Activated B cell treated with CpG ODN at 0.5 μM for 24 hours (primary cell): ENCODE measurements at regions not wholly inside any gene's neighbourhood (a gene's known extent, or its start where the extent isn't known, plus 50 kb on each side); places are given as distances from the start of the nearest gene placed in this dataset.

ENCODE experiments used
- ATAC-seq: fragments of 200-7000 bp; cut with Tn5 transposase; one replicate; pipeline ENCODE4 v1.10.0; 2021; ENCODE audit warnings: low read depth, mild to moderate bottlenecking, moderate library complexity
- CTCF ChIA-PET: fragments of 350-600 bp; sonication (Branson Sonifier 250); formaldehyde crosslinking; loops from one replicate; lab custom pipeline; 2021; ENCODE audit warnings: antibody characterized with exemption; lab: Charles Lee
- POLR2A ChIA-PET: fragments of 350-600 bp; sonication (Branson Sonifier 250); formaldehyde crosslinking; loops from one replicate; lab custom pipeline; 2021; ENCODE audit warnings: antibody characterized with exemption; lab: Charles Lee
- DNase-seq: peaks from one replicate; pipeline ENCODE4 v3.0.0; 2022
- H3K27ac Mint-ChIP-seq: one replicate; pipeline ENCODE4 v1.8.0; 2020; ENCODE audit warnings: mixed read lengths
- H3K27me3 Mint-ChIP-seq: one replicate; pipeline ENCODE4 v1.8.0; 2021; ENCODE audit warnings: mixed read lengths
- H3K36me3 Mint-ChIP-seq: one replicate; pipeline ENCODE4 v1.8.0; 2021; ENCODE audit warnings: low read depth, mixed read lengths
- H3K4me1 Mint-ChIP-seq: one replicate; pipeline ENCODE4 v1.8.0; 2021; ENCODE audit warnings: mixed read lengths
- H3K4me3 Mint-ChIP-seq: one replicate; pipeline ENCODE4 v1.8.0; 2020; ENCODE audit warnings: mild to moderate bottlenecking, mixed read lengths
- H3K9me3 Mint-ChIP-seq: one replicate; pipeline ENCODE4 v1.8.0; 2020; ENCODE audit warnings: mixed read lengths
- intact Hi-C: fragments of 100-400 bp; cut with micrococcal nuclease; formaldehyde crosslinking; loops from one replicate; pipeline ENCODE4 v1.15.1; 2024
- TF ChIP-seq, protein P1 (sequence below): fragments of 200-600 bp; IDR thresholded peaks from one replicate; pipeline ENCODE4 v1.8.0; 2022; ENCODE audit warnings: antibody characterized with exemption, mild to moderate bottlenecking

DNA sequence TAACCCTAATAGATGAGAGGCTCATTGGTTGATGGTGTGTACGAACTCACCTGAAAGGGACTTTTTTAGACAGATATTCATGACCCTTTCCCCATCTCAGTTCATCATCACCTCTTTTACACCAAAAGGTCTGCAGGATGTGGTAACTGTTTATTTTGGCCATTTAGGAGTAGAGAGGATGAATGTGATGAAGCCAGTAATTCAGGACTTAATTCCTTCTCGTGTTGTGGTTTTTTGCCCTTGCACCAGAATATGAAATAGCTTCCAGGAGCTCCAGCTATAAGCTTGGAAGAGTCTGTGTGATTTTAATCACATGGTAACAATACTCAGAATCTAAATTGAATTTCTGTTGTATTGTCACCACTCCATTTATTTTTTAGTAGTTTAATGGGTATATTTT is 189.4 kb upstream of the KCTD3 start:
- no peak overlapping the region for H3K27ac Mint-ChIP-seq
- DNase-seq (no peak), ATAC-seq (no peak)
- no peaks in the 10 kb centered on the region for H3K36me3 Mint-ChIP-seq
- H3K9me3 Mint-ChIP-seq = peaks cover 3% of the 10 kb centered on the region
- no peak overlapping the region for H3K4me3 Mint-ChIP-seq
- ChIA-PET POLR2A (no interaction called here), CTCF (no interaction called here)
- no peaks in the 10 kb centered on the region for H3K4me1 Mint-ChIP-seq
- TF ChIP-seq, protein P1, sequence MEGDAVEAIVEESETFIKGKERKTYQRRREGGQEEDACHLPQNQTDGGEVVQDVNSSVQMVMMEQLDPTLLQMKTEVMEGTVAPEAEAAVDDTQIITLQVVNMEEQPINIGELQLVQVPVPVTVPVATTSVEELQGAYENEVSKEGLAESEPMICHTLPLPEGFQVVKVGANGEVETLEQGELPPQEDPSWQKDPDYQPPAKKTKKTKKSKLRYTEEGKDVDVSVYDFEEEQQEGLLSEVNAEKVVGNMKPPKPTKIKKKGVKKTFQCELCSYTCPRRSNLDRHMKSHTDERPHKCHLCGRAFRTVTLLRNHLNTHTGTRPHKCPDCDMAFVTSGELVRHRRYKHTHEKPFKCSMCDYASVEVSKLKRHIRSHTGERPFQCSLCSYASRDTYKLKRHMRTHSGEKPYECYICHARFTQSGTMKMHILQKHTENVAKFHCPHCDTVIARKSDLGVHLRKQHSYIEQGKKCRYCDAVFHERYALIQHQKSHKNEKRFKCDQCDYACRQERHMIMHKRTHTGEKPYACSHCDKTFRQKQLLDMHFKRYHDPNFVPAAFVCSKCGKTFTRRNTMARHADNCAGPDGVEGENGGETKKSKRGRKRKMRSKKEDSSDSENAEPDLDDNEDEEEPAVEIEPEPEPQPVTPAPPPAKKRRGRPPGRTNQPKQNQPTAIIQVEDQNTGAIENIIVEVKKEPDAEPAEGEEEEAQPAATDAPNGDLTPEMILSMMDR = no peak
- no peaks in the 10 kb centered on the region for H3K27me3 Mint-ChIP-seq
- intact Hi-C loops = no loop called here

DNA sequence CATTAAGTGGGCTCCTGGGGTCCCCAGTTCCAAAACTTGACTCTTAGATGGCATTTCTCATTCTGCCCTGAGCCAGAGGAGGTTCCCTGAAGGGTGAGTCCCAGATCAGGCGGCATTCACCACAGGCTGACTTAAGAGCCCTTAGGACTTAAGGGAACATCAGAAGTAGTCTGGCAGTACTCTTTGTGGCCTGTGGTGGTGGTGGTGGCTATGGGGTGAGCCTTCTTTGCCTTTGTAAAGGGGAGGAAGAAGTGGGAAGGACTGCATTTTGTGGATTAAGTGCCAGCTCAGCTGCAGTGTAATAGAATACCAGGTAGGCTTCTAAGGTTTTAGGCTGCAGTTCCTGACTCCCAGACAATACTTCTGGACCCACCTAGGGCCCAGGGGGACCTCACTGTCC is 186.5 kb upstream of the KCTD3 start:
- TF ChIP-seq, protein P1 = no peak
- intact Hi-C loops = no loop called here
- Mint-ChIP-seq H3K27ac (no peak overlapping the region), H3K4me1 (no peaks in the 10 kb centered on the region), H3K9me3 (peaks cover 3% of the 10 kb centered on the region), H3K27me3 (no peaks in the 10 kb centered on the region), H3K36me3 (no peaks in the 10 kb centered on the region), H3K4me3 (no peak overlapping the region)
- ChIA-PET CTCF (no interaction called here), POLR2A (no interaction called here)
- ATAC-seq = no peak
- DNase-seq = no peak

- Mint-ChIP-seq H3K27me3 (no peaks in the 10 kb centered on the region), H3K27ac (no peak overlapping the region), H3K9me3 (peaks cover 6% of the 10 kb centered on the region), H3K4me1 (no peaks in the 10 kb centered on the region), H3K4me3 (no peak overlapping the region), H3K36me3 (no peaks in the 10 kb centered on the region)
- ChIA-PET CTCF (no interaction called here), POLR2A (no interaction called here)
- DNase-seq (no peak), ATAC-seq (no peak)
- intact Hi-C loops = no loop called here
- TF ChIP-seq, protein P1 = no peak
These were observed 173.6 kb upstream of the KCTD3 start for GRCh38 chr1:215393476-215393875.

GRCh38 chr1:215394084-215394991 is 172.8 kb upstream of the KCTD3 start:
- Mint-ChIP-seq H3K4me1 (no peaks in the 10 kb centered on the region), H3K27ac (no peak overlapping the region), H3K9me3 (peaks cover 6% of the 10 kb centered on the region), H3K36me3 (no peaks in the 10 kb centered on the region), H3K27me3 (no peaks in the 10 kb centered on the region), H3K4me3 (no peak overlapping the region)
- ATAC-seq (no peak), DNase-seq (no peak)
- intact Hi-C loops = no loop called here
- CTCF ChIA-PET = no interaction called here
- TF ChIP-seq, protein P1 = no peak
- POLR2A ChIA-PET = no interaction called here

GRCh38 chr1:215397106-215397505 is 170.0 kb upstream of the KCTD3 start:
- no peaks in the 10 kb centered on the region for H3K27me3 Mint-ChIP-seq
- DNase-seq (no peak), ATAC-seq (no peak)
- ChIA-PET POLR2A (no interaction called here), CTCF (no interaction called here)
- no peaks in the 10 kb centered on the region for H3K36me3 Mint-ChIP-seq
- TF ChIP-seq, protein P1 = no peak
- H3K9me3 Mint-ChIP-seq = peaks cover 3% of the 10 kb centered on the region
- no peak overlapping the region for H3K27ac Mint-ChIP-seq
- no peak overlapping the region for H3K4me3 Mint-ChIP-seq
- intact Hi-C loops = no loop called here
- no peaks in the 10 kb centered on the region for H3K4me1 Mint-ChIP-seq
